DOHH2 (cell line): ENCODE measurements at regions not wholly inside any gene's neighbourhood (a gene's known extent, or its start where the extent isn't known, plus 50 kb on each side); places are given as distances from the start of the nearest gene placed in this dataset.

Source experiments
- H3F3A ChIP-seq: fragments of 200-600 bp; sonication (generic), shearing (Covaris generic); 2 replicates; pipeline ENCODE4 v1.6.0; 2016; ENCODE audit warnings: antibody characterized with exemption, mild to moderate bottlenecking; ENCODE audit not compliant: control insufficient read depth, insufficient read depth
- H3K27ac ChIP-seq: fragments of 200-600 bp; sonication (generic); 2 replicates; pipeline ENCODE4 v1.5.1; 2014; ENCODE audit warnings: low read depth, mild to moderate bottlenecking, low read length, moderate library complexity
- H3K27me3 ChIP-seq: fragments of 200-600 bp; sonication (generic); 2 replicates; pipeline ENCODE4 v1.6.1; 2014; ENCODE audit warnings: mild to moderate bottlenecking, low read length, mixed read lengths; ENCODE audit not compliant: control insufficient read depth
- H3K36me3 ChIP-seq: fragments of 200-600 bp; sonication (generic); 2 replicates; pipeline ENCODE4 v1.6.1; 2014; ENCODE audit warnings: mild to moderate bottlenecking, low read length, moderate library complexity, mixed read lengths; ENCODE audit not compliant: control insufficient read depth
- H3K4me1 ChIP-seq: fragments of 200-600 bp; sonication (generic); 2 replicates; pipeline ENCODE4 v1.6.1; 2014; ENCODE audit warnings: mild to moderate bottlenecking, low read length, mixed read lengths; ENCODE audit not compliant: control insufficient read depth
- H3K4me2 ChIP-seq: fragments of 200-600 bp; sonication (generic); 2 replicates; pipeline ENCODE4 v1.6.0; 2014; ENCODE audit warnings: mild to moderate bottlenecking, low read length, moderate library complexity
- H3K4me3 ChIP-seq: fragments of 200-600 bp; sonication (generic); 2 replicates; pipeline ENCODE4 v1.5.1; 2014; ENCODE audit warnings: mild to moderate bottlenecking, low read length, mixed read lengths
- H3K79me2 ChIP-seq: fragments of 200-600 bp; sonication (generic); 2 replicates; pipeline ENCODE4 v1.6.1; 2014; ENCODE audit warnings: mild to moderate bottlenecking, low read length, mixed read lengths; ENCODE audit not compliant: control insufficient read depth
- H3K9me2 ChIP-seq: fragments of 200-600 bp; sonication (generic); replicated peaks from 2 replicates; pipeline ENCODE4 v1.6.1; 2014; ENCODE audit warnings: mild to moderate bottlenecking, low read length, mixed read lengths; ENCODE audit not compliant: control insufficient read depth
- H3K9me3 ChIP-seq: fragments of 200-600 bp; sonication (generic); 2 replicates; pipeline ENCODE4 v1.6.1; 2014; ENCODE audit warnings: antibody characterized with exemption, low read length, mixed read lengths; ENCODE audit not compliant: control insufficient read depth, insufficient read depth
- H4K20me1 ChIP-seq: fragments of 200-600 bp; sonication (generic); 2 replicates; pipeline ENCODE4 v1.6.0; 2014; ENCODE audit warnings: low read depth, mild to moderate bottlenecking, antibody characterized with exemption, low read length, moderate library complexity; ENCODE audit not compliant: control insufficient read depth, insufficient read depth
- CTCF ChIP-seq: fragments of 200-600 bp; sonication (generic); IDR thresholded peaks from one replicate; pipeline ENCODE4 v1.5.1; 2014; ENCODE audit warnings: antibody characterized with exemption, mild to moderate bottlenecking, low read depth, low read length; ENCODE audit not compliant: poor library complexity, severe bottlenecking
- EZH2phosphoT487 ChIP-seq: fragments of 200-600 bp; sonication (generic); IDR thresholded peaks from 2 replicates; pipeline ENCODE4 v1.6.1; 2017; ENCODE audit warnings: borderline replicate concordance, mild to moderate bottlenecking, antibody characterized with exemption, low read length, moderate library complexity, mixed read lengths

GRCh38 chr7:33669251-33669670 lies 236.1 kb upstream of the BMPER start:
- peaks cover 12% of the 10 kb centered on the region for H3F3A ChIP-seq
- H3K9me2 ChIP-seq = no peaks in the 10 kb centered on the region
- peaks cover 61% of the 10 kb centered on the region for H3K4me1 ChIP-seq
- no peaks in the 10 kb centered on the region; the same call in 1 of the 2 replicates for H3K36me3 ChIP-seq
- no peaks in the 10 kb centered on the region for H3K79me2 ChIP-seq
- no peaks in the 10 kb centered on the region for H4K20me1 ChIP-seq
- H3K4me3 ChIP-seq = no peak overlapping the region
- no peaks in the 10 kb centered on the region for H3K27me3 ChIP-seq
- H3K9me3 ChIP-seq = 0 out of 2 replicates have a peak, but pooled peaks cover 4% of the 10 kb centered on the region
- TF ChIP-seq EZH2phosphoT487 = no peak
- TF ChIP-seq CTCF = no peak
- H3K4me2 ChIP-seq = no peak overlapping the region
- no peak overlapping the region for H3K27ac ChIP-seq

DNA sequence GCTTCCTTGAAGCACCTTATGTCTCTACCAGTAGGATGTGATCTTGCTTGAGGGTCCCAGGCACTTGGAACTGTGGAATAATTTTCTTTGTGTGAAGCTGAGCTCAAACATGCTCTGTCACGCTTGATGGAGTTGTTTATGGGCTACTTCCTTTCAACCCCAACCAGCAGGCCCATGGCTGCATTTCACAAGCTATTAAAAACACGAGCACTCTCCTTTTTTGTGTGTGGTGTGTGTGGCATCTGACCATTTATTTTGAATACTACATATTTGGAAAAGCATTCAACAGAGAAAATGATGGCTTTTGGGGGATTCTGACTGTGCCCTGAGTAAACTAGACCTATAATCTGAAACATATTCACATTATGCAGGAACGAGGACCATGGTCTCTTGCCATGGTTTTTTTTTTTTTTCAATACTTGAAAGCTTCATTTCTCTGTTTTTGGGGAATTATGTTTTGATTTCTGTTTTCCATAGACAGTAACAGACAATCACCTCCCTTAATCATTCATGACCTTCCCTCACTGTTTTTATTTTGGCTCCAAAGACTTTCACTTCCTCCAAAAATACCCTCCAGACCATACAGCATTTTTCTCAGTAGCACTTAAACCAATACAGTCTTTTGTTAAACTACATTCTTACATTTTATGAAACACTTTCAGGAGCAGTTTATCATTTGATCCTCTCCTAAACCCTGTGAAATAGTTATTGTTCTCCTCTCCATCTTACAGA lies 233.6 kb upstream of the BMPER start:
- Histone ChIP-seq H3K9me2 (no peaks in the 10 kb centered on the region), H4K20me1 (no peaks in the 10 kb centered on the region), H3K27me3 (no peaks in the 10 kb centered on the region), H3K27ac (peak overlapping the region; percentile 93), H3F3A (peaks cover 12% of the 10 kb centered on the region), H3K36me3 (no peaks in the 10 kb centered on the region; the same call in 1 of the 2 replicates), H3K9me3 (0 out of 2 replicates have a peak, but pooled peaks cover 3% of the 10 kb centered on the region), H3K79me2 (no peaks in the 10 kb centered on the region), H3K4me2 (peak overlapping the region; percentile 97), H3K4me3 (peak overlapping the region; percentile 72), H3K4me1 (peaks cover 54% of the 10 kb centered on the region)
- TF ChIP-seq EZH2phosphoT487 (no peak), CTCF (no peak)

GRCh38 chr7:33673029-33673700 lies 232.2 kb upstream of the BMPER start:
- Histone ChIP-seq H3K27ac (peak overlapping the region; percentile 93), H3K4me2 (peak overlapping the region; percentile 97), H3K36me3 (no peaks in the 10 kb centered on the region; the same call in 1 of the 2 replicates)

More at GRCh38 chr7:33673029-33673700, 232.2 kb upstream of the BMPER start:
- Histone ChIP-seq H3K9me2 (no peaks in the 10 kb centered on the region), H3F3A (peaks cover 12% of the 10 kb centered on the region), H3K27me3 (no peaks in the 10 kb centered on the region), H3K9me3 (no peaks in the 10 kb centered on the region), H4K20me1 (no peaks in the 10 kb centered on the region), H3K4me1 (peaks cover 48% of the 10 kb centered on the region), H3K79me2 (no peaks in the 10 kb centered on the region), H3K4me3 (peak overlapping the region; percentile 72)
- TF ChIP-seq EZH2phosphoT487 (no peak), CTCF (peak; percentile 52)
